ENCODE measurements at regions not wholly inside any gene's neighbourhood (a gene's known extent, or its start where the extent isn't known, plus 50 kb on each side); places are given as distances from the start of the nearest gene placed in this dataset.

DNA sequence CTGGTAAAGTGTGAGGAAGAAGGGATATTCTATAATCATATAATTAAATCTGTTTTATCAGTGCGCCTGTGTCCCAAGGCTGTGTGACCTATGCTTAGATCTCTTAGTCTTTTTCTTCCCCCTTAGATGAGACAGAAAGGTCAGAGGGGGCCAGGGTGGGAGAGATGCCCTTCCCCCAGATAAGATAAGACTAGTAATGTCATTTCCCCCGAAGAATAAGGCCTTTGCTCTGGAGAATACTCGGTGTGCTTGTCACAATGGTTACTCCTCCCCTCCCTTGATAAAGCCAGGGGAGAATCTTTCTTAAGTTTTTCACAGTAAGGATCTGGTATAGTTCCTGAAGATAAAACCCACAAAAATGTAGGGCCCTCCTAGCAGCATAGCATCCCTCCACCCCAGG, 1041.8 kb downstream of the SORCS3 start:
- Histone ChIP-seq H3K27ac (ENCODE audit: insufficient read depth, low read depth, low read length) (no peak overlapping the region), H3K9me1 (replicated peaks; ENCODE audit: control insufficient read depth, extremely low read depth, insufficient read depth, low read length) (no peaks in the 10 kb centered on the region), H3K9me3 (replicated peaks; ENCODE audit: control insufficient read depth, insufficient read depth, low read length) (peaks cover 2% of the 10 kb centered on the region), H3K9ac (replicated peaks; ENCODE audit: extremely low read depth, insufficient read depth, low read length) (no peak overlapping the region), H3K4me2 (ENCODE audit: insufficient read depth, low read length) (no peak overlapping the region), H3K27me3 (ENCODE audit: control insufficient read depth in 2 of 2, insufficient read depth in 2 of 2, low read length in 2 of 2) (no peaks in the 10 kb centered on the region), H3K4me1 (ENCODE audit: control insufficient read depth, extremely low read depth, insufficient read depth, low read length) (no peaks in the 10 kb centered on the region), H4K20me1 (replicated peaks; ENCODE audit: control insufficient read depth, extremely low read depth, insufficient read depth, low read length) (no peaks in the 10 kb centered on the region), H3K36me3 (ENCODE audit: control insufficient read depth in 2 of 2, extremely low read depth in 1 of 2, insufficient read depth in 2 of 2, low read length in 2 of 2) (no peaks in the 10 kb centered on the region), H3K79me2 (ENCODE audit: control insufficient read depth, insufficient read depth, low read length) (no peaks in the 10 kb centered on the region), H3K4me3 (replicated peaks in 1 of 3; ENCODE audit: insufficient read depth in 1 of 3, low read depth in 1 of 3, low read length in 3 of 3) (no peak overlapping the region), H2AFZ (ENCODE audit: low read depth, low read length) (no peak overlapping the region)
- TF ChIP-seq JUN (IDR thresholded peaks at IDR 0.05; ENCODE audit: borderline replicate concordance, insufficient read depth, insufficient read length, low read depth), result no peak
- TF ChIP-seq MYC (IDR thresholded peaks at IDR 0.05; ENCODE audit: low read depth, low read length), result no peak
- TF ChIP-seq EZH2 (IDR thresholded peaks at IDR 0.05; ENCODE audit: borderline replicate concordance, low read depth, low read length, severe bottlenecking), result no peak
- no peak for TF ChIP-seq GATA2 (IDR thresholded peaks at IDR 0.05; ENCODE audit: insufficient read depth, insufficient read length, low read depth, low read length)
- no peak for TF ChIP-seq FOS (IDR thresholded peaks at IDR 0.05; ENCODE audit: borderline replicate concordance, insufficient read depth, low read length)
- TF ChIP-seq POLR2AphosphoS5 (IDR thresholded peaks at IDR 0.05; ENCODE audit: insufficient read depth, low read depth, low read length), result no peak
- no TSS peak for BruUV-seq (replicated peaks)
- intact Hi-C loops (cut with micrococcal nuclease) (no loop called here), dilution Hi-C loops (cut with MboI; ENCODE audit: extremely low pct_ligation_motif_present, low sequenced_read_pairs) (no loop called here)
- FAIRE-seq, result no peak
- no peak for DNase-seq (ENCODE audit: low read depth, low spot score)
- ChIA-PET POLR2A (no interaction called here), CTCF (no interaction called here)

GRCh38 chr10:105681051-105681450, 1040.0 kb downstream of the SORCS3 start:
- Histone ChIP-seq H3K27ac (ENCODE audit: insufficient read depth, low read depth, low read length) (no peak overlapping the region), H3K79me2 (ENCODE audit: control insufficient read depth, insufficient read depth, low read length) (no peaks in the 10 kb centered on the region), H3K36me3 (ENCODE audit: control insufficient read depth in 2 of 2, extremely low read depth in 1 of 2, insufficient read depth in 2 of 2, low read length in 2 of 2) (no peaks in the 10 kb centered on the region), H3K4me2 (ENCODE audit: insufficient read depth, low read length) (no peak overlapping the region), H3K4me3 (replicated peaks in 1 of 3; ENCODE audit: insufficient read depth in 1 of 3, low read depth in 1 of 3, low read length in 3 of 3) (no peak overlapping the region), H3K4me1 (ENCODE audit: control insufficient read depth, extremely low read depth, insufficient read depth, low read length) (no peaks in the 10 kb centered on the region), H3K9me3 (replicated peaks; ENCODE audit: control insufficient read depth, insufficient read depth, low read length) (peaks cover 2% of the 10 kb centered on the region), H2AFZ (ENCODE audit: low read depth, low read length) (no peak overlapping the region), H3K9ac (replicated peaks; ENCODE audit: extremely low read depth, insufficient read depth, low read length) (no peak overlapping the region), H3K9me1 (replicated peaks; ENCODE audit: control insufficient read depth, extremely low read depth, insufficient read depth, low read length) (no peaks in the 10 kb centered on the region), H4K20me1 (replicated peaks; ENCODE audit: control insufficient read depth, extremely low read depth, insufficient read depth, low read length) (no peaks in the 10 kb centered on the region), H3K27me3 (ENCODE audit: control insufficient read depth in 2 of 2, insufficient read depth in 2 of 2, low read length in 2 of 2) (no peaks in the 10 kb centered on the region)
- FAIRE-seq (no peak), DNase-seq (ENCODE audit: low read depth, low spot score) (no peak)
- BruUV-seq (replicated peaks), result no TSS peak
- intact Hi-C loops (cut with micrococcal nuclease), result no loop called here
- TF ChIP-seq EZH2 (IDR thresholded peaks at IDR 0.05; ENCODE audit: borderline replicate concordance, low read depth, low read length, severe bottlenecking) (no peak), CTCF (IDR thresholded peaks at IDR 0.05; ENCODE audit: extremely low read depth in 1 of 2, insufficient read depth in 1 of 2, low read depth in 1 of 2, low read length in 2 of 2) (no peak), POLR2AphosphoS5 (IDR thresholded peaks at IDR 0.05; ENCODE audit: insufficient read depth, low read depth, low read length) (no peak), JUN (IDR thresholded peaks at IDR 0.05; ENCODE audit: borderline replicate concordance, insufficient read depth, insufficient read length, low read depth) (no peak), MYC (IDR thresholded peaks at IDR 0.05; ENCODE audit: low read depth, low read length) (no peak), POLR2A (IDR thresholded peaks at IDR 0.05; ENCODE audit: low read depth, low read length) (no peak), GATA2 (IDR thresholded peaks at IDR 0.05; ENCODE audit: insufficient read depth, insufficient read length, low read depth, low read length) (no peak), MAX (IDR thresholded peaks at IDR 0.05; ENCODE audit: insufficient read depth, insufficient read length) (no peak), FOS (IDR thresholded peaks at IDR 0.05; ENCODE audit: borderline replicate concordance, insufficient read depth, low read length) (no peak)
- CTCF ChIA-PET, result no interaction called here
- POLR2A ChIA-PET, result no interaction called here
- dilution Hi-C loops (cut with MboI; ENCODE audit: extremely low pct_ligation_motif_present, low sequenced_read_pairs), result no loop called here

Data from endothelial cell of umbilical vein (primary cell).